ENCODE measurements at regions not wholly inside any gene's neighbourhood (a gene's known extent, or its start where the extent isn't known, plus 50 kb on each side); places are given as distances from the start of the nearest gene placed in this dataset.

DNA sequence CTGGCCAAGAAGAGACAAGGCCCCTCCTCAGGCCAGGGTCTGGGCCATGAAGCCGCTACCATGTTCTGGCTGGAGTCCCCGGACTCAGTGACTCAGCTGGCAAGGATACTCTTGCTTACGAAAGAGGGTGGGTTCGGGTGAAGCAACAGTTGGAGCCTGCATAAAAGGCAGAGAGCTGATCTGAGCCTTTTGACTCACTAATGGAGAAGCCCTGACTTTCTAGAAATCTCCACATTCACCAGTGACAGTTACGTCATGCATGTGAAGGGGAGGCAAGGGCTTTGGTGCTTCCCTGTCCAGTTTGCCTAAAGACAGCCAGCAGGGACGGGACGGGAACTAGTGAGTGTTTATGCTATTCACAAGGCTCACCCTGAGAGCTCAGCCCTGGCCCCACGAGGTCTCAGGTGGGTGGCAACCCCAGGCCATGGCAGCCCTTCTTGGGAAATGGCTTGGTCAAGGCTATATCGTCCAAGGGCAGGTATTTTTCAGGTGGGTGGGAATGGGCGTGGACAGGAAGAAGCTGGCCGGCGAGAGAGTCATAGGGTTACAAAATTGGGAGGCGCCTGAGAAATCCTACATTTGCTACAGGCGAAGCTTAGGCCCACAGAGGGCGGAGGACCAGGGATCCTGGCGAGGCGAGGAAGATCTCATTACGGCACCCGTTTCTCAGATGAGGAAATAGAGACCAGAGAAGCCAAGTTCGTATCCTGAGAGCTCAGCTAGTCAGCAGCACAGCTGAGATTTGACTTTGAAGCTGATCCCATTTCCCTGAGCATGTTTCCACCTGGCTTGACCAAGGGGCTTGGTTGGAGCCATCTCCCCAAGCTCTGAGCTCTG is 314.6 kb downstream of the BCL11B start:
- DNase-seq = peak in 1 of 2 donors; percentile 63

DNA sequence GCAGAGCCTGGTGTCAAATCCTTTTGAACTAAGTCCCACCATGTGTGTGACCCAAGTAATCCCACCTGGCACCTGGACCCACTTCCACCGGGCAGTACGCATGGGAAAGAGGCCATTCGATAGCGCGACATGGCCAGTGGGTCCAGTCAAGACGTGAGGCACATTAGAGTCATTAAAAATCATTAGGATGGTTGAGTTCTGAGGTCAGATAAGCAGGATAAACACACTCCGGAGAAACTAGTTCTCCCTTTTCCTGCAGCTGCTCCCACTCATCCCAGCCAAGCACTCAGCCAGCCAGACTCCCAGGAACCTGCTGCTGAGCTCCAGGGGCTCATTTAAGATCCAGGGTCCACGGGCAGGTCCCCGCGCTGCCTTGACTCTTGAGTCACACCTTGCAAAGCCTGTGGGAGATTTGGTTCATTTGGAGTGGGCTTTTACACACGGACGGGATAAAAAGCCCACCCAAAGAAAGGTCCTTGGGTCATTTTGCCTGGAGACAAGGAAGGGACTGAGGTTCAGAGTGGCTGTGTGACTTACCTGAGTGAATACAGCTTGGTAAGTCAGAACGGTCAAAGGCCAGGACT is 313.9 kb downstream of the BCL11B start:
- DNase-seq = no peak

DNA sequence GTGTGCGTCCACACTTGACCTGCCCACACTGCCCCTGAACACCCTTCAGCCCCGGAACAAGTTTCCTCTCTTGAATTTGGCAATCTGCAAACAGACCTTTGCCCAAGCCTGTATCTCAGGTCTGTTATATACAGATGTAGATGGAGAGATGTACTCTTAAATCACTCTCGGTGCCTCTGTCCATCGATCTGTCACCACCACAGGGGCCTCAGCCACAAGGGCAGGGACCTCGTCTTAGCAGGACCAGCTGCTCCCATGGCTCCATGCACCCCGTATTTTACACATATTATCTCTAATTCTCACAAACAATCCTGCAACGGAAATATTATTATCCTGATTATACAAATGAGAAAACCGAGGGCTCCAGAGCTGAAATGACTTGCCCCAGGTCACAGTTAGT is 313.4 kb downstream of the BCL11B start:
- no peak for DNase-seq

DNA sequence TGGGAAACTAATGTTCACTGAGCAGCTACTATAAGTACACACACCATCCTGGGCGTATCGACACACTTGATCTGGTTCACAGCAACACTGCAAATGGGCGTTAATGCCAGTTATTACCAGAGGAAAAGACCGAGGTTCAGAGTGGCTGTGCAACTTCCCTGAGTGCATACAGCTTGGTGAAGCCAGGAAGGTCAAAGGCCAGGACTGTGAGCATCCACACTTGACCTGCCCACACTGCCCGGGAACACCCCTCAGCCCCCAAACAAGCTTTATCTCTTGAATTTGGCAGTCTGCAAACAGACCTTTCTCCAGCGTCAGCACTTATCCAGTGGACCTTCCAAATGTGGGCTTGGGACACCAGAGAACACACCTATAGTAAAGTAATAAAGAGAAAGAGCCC is 312.6 kb downstream of the BCL11B start:
- DNase-seq = no peak

DNA sequence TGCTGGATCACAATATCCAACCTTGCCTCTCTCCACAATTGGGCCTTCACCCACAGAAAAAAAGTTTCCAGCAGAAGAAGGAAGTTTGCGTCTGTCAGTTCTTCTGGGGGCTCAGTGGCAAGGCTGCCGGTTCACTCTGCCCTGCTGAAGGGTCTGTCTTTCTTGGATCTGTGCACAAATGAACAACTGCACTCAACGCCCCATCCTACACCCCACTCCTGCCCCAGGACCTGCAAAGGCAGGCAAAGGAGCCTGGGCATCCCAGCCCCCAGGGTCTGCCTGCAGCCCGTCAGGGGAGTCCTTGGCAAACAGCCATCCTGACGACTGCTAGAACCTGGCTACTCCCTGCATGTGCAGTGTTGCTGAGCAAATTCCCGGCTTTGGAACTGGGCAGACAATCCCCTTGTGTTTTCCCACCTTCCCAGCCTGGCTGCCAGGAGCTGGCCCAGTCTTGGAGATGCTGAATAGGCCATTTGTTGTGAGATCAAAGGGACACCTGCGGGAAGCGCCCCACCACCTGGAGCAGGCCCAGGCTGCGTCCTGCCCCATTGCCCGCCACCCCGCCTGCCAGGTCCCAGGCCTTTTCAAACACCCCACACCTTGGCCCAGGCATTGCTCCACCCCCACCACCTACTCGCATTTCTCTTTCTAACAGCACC is 311.9 kb downstream of the BCL11B start:
- no peak for DNase-seq

DNA sequence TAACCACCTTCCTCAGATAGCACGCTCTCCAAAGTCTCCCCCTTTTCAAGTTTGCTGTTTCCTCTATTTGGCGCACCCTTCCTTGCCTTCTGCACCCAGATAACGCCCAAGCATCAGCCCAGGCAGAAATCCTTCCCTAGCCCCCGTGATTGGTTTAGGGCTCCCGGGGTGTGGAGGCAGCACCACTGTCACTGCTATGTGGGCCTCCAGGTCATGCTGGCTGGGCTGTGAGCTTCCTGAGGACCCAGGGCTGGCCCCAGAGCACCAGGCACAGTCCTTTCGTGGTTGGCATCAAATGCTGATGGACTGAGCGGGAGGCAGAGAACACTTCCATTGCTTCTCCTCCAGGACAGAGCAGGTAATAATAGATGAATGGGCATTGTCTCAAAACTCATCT is 311.4 kb downstream of the BCL11B start:
- DNase-seq = no peak

DNA sequence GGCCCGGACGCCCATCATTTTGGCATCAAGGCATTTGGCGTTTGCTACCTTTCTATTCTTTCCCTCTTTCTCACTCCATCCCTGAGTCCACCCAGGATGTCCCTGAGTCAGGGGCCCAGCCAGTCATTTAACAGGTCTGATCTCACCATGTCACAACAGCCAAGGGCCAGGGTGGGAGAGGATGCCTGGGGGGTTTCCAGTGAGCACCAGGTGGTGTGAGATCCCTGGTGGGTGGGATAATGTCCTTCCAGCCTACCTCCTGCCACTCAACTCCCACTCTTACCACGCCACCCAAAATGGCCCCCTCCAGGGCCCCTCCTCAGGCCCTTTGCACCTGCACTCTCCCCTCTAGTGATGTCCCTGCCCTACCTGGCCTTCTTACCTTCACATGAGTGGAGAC is 310.8 kb downstream of the BCL11B start:
- DNase-seq = no peak

DNA sequence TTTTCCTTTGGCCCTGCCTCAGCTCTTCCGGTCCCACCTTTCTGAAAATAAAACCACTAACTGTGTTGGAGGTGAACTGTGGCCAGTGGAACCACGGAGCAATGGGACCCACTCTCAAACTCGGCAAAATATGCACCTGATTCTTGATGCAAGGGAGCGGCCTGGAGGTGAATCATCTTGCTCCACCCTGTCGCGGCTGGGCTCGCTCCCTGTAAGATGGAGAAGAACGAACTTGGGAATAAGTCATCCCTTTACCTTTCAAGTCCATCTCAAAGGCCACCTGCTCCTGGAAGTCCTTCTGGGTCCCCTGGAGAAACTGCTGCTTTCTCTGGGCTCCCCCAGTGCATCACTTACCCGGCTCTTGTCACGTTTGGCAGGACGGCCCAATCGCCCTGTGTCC is 309.9 kb downstream of the BCL11B start:
- no peak for DNase-seq

DNA sequence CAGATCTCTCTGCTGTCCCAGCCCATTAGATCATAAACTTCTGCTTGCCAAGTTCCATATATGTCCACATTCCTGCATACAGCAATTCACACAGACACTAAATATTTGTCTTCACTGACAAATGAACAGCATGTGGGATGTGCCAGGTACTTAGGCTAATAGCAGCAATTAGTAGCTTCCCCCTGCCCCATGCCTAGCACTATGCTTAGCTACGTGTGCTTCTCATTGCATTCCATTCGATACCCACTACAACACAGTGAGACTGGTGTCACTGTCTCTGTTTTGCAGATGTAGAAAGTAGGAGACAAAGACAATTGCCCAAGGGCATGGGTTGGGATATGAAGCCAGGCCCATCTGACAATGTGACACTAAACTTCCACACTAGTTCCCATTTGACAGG is 308.4 kb downstream of the BCL11B start:
- no peak for DNase-seq

DNA sequence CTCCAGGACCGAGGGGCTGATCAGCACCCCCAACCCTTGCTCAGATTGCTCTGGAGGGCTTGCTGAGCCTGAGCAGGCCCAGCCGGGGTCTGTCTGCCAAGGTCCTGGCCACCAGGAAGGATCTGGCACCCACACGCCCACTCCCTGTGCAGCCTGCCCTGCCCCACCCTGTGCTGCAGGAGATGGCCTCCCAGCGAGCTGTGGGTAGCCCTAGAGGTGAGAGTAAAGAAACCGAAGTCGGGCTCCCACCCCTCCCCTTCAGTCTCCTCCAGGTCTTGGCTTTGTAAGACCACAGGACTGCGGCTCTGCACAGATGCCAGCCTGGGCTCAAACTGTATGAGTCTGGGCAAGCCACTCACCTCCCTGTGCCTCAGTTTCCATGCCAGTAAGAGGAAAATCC is 307.8 kb downstream of the BCL11B start:
- no peak for DNase-seq

DNA sequence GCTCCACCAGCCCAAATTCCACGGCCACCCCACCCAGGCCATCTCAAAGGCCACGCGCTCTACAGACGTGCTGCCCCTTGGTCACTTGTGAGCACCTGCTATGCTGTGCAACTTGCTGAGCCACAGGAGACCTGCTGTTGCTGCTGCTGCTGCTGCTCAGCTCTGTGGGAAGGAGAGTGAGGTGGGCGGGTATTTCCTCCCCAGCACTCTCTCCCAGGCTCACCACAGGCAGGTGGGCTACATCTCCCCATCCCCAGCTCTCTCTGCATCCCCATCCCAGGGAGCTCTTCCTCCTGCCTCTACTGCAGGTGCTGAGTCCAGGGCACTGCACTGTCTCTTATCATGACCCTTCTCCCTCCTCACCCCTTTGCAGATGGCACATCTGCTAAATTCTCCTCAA is 306.9 kb downstream of the BCL11B start:
- DNase-seq = no peak

DNA sequence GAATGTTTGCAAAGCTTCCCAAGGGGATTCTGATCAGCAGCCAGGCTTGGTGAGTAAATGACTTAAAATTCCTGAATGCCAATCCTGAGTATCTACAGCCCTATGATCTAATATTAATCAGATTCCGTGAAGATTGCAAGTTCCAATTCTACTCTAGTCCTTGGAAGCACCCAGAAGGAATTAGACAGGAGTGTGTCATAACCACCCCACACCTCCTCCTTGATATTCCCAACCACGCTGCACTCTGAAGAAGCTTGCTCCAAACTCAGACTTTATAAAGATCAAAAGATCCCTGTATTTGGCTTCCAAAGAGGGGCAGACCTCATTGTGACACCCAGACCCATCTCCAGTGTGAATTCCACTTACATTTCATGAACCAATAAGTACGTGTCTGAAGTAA is 306.0 kb downstream of the BCL11B start:
- no peak for DNase-seq

DNA sequence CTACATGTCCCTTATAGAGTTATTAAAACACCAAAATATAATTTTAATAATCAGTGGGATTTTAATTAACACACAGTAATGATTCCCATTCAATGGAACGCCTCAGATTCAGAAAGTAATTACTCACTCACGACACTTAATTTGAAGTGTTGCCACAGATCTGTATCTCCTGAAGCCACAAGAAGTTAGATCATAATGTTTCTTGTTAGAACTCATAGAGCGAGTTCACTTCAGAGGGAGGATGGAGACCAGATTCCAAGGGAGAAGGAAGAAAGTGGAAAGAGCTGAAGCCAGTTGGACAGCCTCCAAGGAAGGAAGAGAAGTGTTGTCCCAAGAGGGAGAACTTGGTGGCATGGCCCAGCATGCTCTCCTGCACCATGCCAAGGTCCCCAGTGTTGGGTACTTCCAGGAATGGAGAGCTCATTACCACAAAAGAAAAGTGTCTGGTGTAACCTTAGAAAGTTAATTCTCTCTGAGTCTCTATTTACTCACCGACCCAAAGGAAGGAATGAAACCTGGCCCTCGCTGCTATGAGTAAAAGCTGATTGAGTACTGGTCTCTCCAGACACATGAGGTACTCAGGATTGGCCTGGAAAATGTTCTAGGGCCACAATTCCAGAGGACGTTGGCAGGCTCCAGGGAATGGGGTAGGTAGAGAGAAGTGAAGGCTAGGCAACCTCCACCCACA is 305.4 kb downstream of the BCL11B start:
- DNase-seq = no peak

DNA sequence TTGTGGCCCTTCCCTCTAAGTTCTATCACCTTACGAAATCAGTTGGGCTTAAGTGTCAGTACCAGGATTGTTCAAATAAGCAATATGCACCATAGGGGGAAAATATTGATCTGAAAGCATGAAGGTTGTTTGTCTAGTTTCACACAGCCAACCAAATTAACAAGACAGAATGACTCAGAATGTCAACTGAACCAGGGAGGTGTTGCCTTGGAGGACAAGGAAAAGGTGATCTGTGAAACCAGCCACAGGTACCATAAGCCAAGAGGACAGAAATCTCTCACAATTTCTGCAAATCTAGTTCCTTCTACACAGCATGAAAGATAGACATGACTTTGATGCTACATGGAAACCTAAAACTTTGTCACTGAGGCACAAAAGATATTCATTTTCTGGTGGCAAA is 297.9 kb downstream of the BCL11B start:
- DNase-seq = no peak

DNA sequence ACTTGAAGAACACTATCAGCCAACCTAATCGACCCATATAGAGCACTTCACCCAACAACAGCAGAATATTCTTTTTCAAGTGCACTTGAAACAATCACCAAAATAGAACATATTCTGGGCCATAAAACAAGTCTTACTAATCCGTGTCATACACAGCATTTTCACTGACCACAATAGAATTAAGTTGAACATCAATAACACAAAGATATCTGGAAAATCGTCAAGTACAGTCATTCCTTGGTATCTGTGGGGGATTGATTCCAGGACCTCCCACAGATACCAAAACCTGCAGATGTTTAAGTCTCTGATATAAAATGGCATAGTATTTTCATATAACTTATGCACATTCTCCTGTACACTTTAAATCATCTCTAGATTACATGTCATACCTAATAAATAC is 295.7 kb downstream of the BCL11B start:
- DNase-seq = no peak

DNA sequence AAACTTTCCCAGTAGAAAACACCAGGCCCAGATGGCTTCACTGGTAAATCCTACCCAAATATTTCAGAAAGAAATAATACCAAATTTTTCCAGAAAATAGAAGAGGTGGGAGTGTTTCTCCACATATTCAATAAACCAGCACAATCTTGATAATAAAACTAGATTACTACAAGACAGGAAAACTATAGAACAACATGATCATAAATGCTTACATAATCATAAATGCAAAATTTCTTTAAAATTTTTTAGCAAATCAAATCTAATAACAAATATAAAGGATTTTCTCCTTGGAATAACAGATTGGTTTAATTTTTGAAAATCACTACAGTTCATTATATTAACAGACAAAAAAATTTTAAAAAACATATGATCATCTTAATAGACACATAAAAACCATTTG is 294.5 kb downstream of the BCL11B start:
- DNase-seq = no peak

DNA sequence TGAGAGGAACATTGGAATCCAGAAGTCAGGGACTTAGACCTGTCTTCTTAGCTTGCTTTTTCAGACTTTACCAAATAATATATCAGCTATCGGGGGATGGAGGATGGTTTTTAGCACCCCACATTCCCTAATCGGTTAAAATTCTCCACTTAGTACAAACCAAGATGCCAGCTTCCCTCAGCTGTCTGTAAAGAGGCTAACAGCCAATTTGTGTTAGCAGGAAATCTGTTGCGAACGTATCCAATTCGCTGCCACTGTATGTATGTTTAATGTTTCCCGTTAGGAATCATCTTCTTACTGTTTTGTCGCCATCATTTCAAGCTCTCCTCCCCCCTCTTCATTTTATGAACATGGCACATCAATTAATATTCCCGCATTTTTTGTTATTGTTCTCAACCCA is 289.0 kb downstream of the BCL11B start:
- DNase-seq = no peak

DNA sequence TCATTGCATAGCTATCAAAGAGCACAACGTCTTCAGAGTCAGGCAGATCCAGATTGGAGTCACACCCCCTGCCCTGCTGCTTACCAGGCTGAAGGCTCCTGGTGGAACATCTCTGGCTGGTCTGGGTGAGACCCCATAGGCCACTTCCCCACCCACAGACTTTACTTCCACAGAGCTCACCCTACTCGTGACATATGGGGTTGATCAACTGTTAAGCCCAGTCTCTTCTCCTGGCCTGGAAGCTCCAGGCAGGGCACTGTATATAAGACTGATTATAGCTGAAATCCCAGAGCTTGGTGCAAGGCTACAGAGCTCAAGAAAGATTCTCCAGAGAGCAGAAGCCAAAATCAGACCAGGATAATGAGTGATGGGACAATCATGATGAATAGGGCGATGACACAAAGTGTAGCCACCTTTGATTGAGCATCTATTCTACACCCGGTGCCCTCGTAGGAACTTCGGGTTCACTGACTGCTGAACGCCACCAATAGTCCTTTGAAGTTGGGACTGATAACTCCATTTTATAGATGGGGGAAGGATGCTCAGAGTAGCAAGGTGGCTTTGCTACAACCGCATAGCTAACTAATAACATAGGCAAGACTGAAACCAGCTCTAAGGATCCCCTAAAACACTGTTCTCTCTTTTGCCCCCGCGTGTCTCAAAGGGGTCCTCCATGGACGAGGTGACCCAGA is 287.8 kb downstream of the BCL11B start:
- DNase-seq = no peak

DNA sequence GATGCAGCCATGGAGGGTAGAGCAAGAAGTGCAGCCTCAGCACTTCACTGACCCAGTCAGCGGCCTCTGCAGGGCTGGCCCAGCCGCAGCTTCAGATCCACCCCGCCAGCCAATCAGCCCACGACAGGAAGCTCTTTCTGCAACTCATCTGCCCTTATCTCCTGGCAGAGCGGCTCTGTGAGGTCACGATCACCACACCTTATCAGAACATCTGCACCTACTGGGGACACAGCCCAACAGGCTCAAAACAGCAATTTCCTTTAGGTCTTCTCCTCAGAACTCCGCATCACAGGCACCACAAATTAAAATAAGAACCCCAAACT is 287.3 kb downstream of the BCL11B start:
- peak; percentile 77 to 88 for DNase-seq

DNA sequence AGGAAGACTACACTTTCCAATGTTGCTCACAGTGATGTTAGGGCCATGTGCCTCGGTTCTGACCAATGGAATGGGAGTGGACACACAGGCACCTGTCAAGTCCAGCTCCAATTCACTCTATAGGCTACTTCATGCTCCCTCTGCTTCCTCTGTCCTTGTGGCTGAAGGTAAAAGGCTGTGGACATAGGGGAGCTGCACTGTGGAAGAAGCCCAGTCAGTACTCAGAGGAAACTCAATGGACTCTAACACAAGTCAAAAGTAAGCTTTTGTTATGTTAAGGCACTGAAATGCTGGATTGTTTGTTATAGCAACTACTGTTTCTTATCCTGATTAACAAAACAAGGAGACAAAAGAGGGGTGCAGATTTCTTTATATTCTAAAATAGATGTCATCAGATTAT is 278.2 kb downstream of the BCL11B start:
- DNase-seq = no peak

DNA sequence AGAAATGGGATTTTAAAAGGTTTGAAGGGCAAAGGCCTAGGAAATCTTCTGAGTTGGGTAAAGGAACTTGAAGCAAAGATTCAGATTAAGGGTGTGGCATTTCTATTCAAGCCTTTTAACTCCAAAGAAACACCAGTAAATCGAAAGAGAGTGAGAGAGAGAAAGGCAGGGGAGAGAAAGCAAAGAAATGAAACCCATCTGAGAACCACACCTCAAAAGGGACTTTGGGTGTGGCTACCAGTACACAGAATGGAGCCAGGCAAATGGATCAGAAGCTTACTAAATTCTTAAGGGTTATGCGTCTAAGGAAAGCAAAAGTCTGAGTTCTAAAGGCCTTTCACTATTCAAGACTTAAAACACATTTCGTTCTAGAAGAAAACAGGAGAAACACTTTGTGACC is 277.4 kb downstream of the BCL11B start:
- peak; percentile 16 to 69 for DNase-seq

DNA sequence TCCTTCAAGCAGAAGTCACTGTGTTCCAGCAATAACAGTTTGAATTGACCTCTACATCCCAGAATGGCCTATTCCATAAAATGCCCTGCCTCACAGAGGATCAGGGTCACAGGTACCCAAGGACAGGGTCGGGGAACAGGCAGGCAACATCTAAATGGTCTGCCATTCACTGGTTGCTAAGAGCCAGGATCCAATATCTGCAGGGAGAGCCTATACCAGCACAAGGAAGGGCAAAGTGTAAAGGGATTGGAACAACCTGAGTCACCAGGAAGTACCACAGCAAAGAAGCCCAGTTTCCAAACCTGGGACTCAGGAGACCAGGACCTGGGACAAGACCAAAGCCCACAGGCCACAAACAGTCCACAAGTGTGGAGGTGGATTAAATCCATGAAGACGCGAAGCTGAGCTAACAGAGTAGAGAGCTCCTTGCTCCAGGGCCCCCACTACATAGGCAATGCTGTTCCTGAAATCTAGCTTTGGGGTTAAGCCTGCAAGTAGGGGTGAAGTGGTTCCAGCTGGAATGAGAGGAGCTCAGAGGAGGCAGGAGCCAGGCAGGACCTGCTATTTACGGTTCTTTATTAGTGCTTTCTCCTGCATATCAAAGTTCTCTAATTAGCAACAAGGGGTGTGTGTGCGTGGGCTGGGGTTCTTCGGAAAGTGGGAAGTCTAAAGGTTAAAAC is 274.3 kb downstream of the BCL11B start:
- no peak for DNase-seq

DNA sequence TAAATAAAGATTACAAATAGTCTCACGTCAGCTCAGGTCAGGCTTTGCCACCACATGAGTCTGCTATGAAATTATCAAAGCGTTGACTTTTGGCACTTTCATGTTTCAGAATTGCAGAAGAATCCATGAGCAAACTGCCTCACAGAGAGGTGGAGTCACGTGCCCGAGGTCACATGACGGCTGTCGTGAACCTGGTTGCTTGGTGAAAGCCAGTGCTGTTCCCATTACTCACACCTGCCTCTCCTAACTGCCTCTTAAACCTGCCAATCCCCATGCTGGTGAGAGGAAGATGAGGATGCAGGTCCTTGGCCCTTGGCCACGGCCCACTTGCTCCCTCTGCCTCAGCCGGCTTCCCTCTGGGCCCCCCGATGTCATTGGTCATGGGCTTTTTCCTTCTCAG is 272.7 kb downstream of the BCL11B start:
- no peak for DNase-seq
